GM12873 (cell line): ENCODE measurements at regions not wholly inside any gene's neighbourhood (a gene's known extent, or its start where the extent isn't known, plus 50 kb on each side); places are given as distances from the start of the nearest gene placed in this dataset.

Experiments
- TF ChIP-seq, protein P1 (sequence below): IDR thresholded peaks from 2 replicates; pipeline ENCODE4 v1.5.1; 2012; ENCODE audit warnings: low read depth, mild to moderate bottlenecking, moderate library complexity, low read length, control low read depth; ENCODE audit not compliant: insufficient read depth; ENCODE audit errors: missing control alignments

- TF ChIP-seq, protein P1, sequence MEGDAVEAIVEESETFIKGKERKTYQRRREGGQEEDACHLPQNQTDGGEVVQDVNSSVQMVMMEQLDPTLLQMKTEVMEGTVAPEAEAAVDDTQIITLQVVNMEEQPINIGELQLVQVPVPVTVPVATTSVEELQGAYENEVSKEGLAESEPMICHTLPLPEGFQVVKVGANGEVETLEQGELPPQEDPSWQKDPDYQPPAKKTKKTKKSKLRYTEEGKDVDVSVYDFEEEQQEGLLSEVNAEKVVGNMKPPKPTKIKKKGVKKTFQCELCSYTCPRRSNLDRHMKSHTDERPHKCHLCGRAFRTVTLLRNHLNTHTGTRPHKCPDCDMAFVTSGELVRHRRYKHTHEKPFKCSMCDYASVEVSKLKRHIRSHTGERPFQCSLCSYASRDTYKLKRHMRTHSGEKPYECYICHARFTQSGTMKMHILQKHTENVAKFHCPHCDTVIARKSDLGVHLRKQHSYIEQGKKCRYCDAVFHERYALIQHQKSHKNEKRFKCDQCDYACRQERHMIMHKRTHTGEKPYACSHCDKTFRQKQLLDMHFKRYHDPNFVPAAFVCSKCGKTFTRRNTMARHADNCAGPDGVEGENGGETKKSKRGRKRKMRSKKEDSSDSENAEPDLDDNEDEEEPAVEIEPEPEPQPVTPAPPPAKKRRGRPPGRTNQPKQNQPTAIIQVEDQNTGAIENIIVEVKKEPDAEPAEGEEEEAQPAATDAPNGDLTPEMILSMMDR = no peak
Measured at GRCh38 chr18:39346916-39347315, 1781.3 kb upstream of the CELF4 start.

GRCh38 chr18:39345321-39345720 lies 1779.7 kb upstream of the CELF4 start:
- TF ChIP-seq, protein P1 = no peak

DNA sequence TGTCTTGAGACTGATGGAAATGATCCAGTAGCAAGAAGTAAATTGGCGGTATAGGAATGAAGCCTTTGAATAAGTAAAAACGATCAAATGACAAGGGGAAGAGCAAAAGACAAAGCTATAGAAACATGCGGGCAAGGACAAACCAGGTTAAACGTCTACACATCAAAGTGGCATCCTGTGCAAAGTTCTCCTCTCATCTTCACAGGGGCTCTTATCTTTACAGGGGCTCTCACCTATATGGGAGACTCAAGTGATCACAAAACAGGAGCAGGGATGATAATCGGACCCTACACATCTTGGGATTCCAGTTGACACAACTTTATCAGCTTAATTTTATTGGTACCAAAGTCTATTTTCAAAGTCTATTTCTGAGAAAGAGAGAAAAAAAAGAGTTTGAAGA lies 1778.9 kb upstream of the CELF4 start:
- TF ChIP-seq, protein P1 = no peak

- TF ChIP-seq, protein P1 = no peak
Measured at GRCh38 chr18:39341129-39341528, 1775.5 kb upstream of the CELF4 start.

GRCh38 chr18:39340418-39340817 lies 1774.8 kb upstream of the CELF4 start:
- TF ChIP-seq, protein P1 = no peak

GRCh38 chr18:39329496-39330275 lies 1764.1 kb upstream of the CELF4 start:
- TF ChIP-seq, protein P1 = no peak

DNA sequence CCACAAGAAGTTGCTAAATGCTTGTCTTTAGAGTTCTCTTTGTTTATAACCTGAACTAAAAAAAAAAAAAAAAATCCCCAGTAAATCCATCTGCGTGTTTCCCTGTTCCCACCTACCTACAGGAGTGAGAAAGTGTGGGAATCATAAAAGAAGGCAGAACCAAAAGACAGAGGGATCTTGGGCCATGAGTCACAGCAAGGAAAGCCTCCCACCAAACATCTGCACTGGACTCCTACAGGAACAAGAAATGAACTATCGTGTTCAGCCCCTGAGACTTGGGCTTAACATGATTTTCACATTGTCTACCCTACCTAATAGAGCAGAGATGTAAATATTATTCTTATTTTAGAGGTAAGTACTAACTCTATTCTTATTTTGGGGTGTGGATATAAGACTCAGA lies 1761.2 kb upstream of the CELF4 start:
- TF ChIP-seq, protein P1 = no peak
